ENCODE measurements at regions not wholly inside any gene's neighbourhood (a gene's known extent, or its start where the extent isn't known, plus 50 kb on each side); places are given as distances from the start of the nearest gene placed in this dataset.

DNA sequence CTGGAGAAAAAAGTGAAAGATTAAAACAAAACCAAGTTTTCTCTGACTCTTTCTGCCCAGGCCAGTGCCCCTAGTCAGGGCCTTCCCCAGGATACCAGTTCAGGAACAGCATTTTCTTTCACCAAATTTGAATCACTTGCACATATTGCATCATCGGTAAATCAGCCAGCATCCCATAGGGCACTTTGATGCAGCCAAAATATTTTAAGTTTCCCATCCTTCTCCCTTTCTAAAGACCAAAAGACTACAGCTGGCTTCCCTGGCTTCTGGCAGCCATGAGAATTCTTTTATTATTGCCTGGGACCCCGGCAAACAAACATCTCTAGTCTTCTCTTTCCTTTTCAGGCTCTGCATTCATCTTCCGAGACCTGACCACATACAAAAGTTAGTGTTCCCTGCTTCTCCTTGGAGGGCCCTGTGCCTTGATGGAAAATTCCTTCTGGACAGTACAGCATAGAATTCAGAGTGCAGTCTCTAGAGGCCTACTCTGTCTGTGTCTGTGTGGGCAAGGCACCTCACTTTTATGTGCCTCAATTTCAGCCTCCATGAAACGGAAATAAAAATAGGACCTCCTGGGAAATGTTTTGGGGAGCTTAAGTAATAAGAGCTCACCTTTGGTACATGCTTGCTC, 348.0 kb downstream of the VPS13C start:
- H3K4me1 Mint-ChIP-seq = no peaks in the 10 kb centered on the region
- H3K27me3 Mint-ChIP-seq = peaks cover 3% of the 10 kb centered on the region
- H3K9me3 Mint-ChIP-seq = peaks cover 5% of the 10 kb centered on the region
- H3K4me3 Mint-ChIP-seq = no peak overlapping the region
- H3K36me3 Mint-ChIP-seq = no peaks in the 10 kb centered on the region
- no peak overlapping the region for H3K27ac Mint-ChIP-seq

DNA sequence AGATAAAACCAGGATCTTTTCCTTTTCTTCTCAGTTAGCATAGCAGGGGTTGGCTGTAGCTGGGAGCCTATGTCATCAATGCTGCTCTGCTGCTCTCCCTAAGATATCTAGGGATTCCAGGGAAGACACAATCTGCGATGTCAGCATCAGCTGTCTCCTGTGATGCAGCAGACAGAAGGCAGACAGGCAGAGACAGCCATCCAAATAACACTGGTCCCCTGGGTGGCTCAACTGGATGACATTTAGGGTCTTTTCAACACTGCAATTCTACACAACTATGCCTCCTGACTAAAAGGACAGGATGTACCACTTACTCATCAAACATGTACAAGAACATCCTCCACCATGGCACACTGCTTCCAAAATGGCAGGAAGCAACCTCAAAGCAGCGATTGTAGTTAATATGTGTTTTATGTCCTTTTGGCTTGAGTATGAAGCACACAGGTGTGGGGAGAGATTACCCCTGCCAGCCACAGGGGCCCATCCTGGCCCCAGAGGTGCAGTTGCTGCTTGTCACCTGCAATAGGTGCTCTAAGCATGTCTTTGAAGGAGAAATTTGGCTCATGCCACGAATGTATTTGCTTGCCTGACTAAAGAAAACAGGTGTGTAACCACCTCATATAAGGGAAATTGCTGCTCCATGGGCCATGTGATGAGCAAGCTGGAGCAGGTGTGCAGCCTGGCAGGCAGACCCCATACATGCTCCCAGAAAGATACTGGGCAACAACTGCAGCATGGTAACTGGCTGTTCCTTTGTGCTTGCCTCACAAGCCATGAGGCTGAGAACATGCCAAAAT, 357.8 kb downstream of the VPS13C start:
- no peak overlapping the region for H3K4me3 Mint-ChIP-seq
- H3K36me3 Mint-ChIP-seq = no peaks in the 10 kb centered on the region
- H3K27ac Mint-ChIP-seq = no peak overlapping the region
- peaks cover 5% of the 10 kb centered on the region for H3K27me3 Mint-ChIP-seq
- H3K4me1 Mint-ChIP-seq = no peaks in the 10 kb centered on the region
- H3K9me3 Mint-ChIP-seq = no peaks in the 10 kb centered on the region

DNA sequence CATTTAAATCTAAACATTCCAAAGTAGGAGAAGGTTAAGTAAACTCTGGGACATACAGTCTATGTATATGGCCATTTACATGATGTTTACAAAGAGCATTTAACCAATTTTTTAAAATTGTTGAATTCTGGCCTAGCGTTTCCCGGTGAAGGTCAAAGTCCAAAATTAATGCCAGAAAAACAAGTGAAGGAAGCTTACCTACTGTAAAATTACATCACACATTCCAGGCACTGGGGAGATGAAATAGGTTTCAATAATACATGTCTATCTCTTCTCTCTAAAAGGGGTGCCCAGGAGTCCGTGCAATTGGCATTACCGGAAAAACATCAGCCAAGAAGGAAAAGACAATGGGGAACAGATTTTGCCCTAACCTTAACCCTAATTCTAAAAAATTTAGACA, 358.8 kb downstream of the VPS13C start:
- H3K4me1 Mint-ChIP-seq = no peaks in the 10 kb centered on the region
- H3K27me3 Mint-ChIP-seq = peaks cover 9% of the 10 kb centered on the region
- no peak overlapping the region for H3K27ac Mint-ChIP-seq
- H3K9me3 Mint-ChIP-seq = no peaks in the 10 kb centered on the region
- H3K4me3 Mint-ChIP-seq = no peak overlapping the region
- H3K36me3 Mint-ChIP-seq = no peaks in the 10 kb centered on the region

DNA sequence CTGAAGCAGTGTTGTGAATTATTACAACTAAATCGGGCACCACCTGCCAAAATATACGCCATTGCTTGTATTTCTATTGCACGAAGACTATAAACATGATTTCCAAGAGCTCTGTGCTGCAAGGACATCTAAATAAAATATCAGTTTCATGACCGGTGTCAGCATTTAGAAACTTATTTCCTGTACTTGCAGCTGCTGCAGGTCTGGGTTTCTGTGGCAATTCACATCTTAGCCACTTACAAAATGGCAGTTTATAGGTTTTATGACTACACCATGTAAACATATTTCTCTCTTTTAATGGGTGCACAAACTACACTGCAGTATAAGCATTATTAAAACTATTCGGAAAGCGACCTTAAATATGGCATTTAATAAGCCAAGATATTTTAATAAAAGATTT, 359.4 kb downstream of the VPS13C start:
- Mint-ChIP-seq H3K9me3 (no peaks in the 10 kb centered on the region), H3K4me3 (no peak overlapping the region), H3K27me3 (peaks cover 10% of the 10 kb centered on the region), H3K36me3 (no peaks in the 10 kb centered on the region), H3K4me1 (no peaks in the 10 kb centered on the region), H3K27ac (no peak overlapping the region)

DNA sequence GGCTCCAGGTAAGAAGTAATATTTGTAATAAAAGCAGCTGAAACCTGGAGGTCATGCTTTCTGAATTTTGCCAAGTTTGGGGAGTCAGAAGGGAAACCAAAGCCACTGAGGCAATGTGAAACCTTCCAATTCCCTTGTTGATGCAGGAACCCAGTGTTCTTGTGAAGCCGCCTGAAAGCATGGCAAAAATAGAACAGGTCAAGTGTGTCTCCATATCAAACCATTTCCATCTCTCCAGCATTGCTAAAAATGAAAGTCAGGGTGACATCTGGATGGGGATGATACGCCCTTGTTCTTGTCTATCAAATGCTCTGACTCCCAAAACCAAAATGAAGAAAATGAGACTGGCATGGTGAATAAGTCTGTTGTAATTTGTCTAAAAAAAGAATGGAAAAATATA, 362.5 kb downstream of the VPS13C start:
- H3K4me3 Mint-ChIP-seq = no peak overlapping the region
- H3K27ac Mint-ChIP-seq = no peak overlapping the region
- H3K27me3 Mint-ChIP-seq = peaks cover 17% of the 10 kb centered on the region
- H3K36me3 Mint-ChIP-seq = no peaks in the 10 kb centered on the region
- no peaks in the 10 kb centered on the region for H3K9me3 Mint-ChIP-seq
- no peaks in the 10 kb centered on the region for H3K4me1 Mint-ChIP-seq

DNA sequence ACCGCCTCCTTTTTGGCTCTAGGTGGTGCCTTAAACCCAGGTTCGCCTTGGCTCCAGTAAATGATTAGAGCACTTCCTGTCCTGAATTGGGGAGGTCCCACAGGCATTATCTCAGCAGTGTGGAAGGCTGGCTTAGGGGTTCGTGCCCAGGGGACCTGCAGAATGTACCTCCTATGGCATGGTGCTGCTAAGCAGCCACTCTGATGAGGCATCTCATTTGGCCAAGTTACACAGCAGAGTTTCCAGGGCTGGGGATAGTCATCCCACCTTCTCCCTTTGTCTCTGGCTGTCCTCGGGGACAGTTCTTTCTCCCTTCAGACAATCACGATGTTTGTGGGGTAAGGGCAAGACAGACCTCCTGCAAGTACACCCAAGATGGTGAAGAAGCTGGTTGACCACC, 371.2 kb downstream of the VPS13C start:
- Mint-ChIP-seq H3K9me3 (no peaks in the 10 kb centered on the region), H3K27me3 (peaks cover 3% of the 10 kb centered on the region), H3K27ac (no peak overlapping the region), H3K4me3 (no peak overlapping the region), H3K36me3 (no peaks in the 10 kb centered on the region), H3K4me1 (no peaks in the 10 kb centered on the region)

DNA sequence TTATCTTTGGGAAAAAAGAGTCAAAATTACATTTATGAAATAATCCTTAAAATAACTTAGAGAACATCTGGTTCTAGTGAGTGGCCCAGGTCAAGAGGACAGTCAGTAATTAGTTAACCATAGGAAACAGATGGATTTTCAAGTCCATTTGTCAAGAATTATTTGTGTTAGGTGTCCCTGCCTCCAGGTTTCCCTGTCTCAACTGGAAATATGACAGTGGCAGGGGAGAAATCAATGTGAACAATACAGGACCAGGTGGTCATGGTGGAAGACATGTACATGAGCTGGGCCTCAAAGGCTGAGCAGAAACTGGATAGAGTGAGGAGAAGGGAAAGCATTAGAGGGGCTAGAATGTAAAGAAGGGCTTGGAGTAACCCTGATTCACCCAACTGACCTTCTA, 372.6 kb downstream of the VPS13C start:
- no peak overlapping the region for H3K27ac Mint-ChIP-seq
- H3K9me3 Mint-ChIP-seq = no peaks in the 10 kb centered on the region
- no peaks in the 10 kb centered on the region for H3K4me1 Mint-ChIP-seq
- H3K27me3 Mint-ChIP-seq = peaks cover 3% of the 10 kb centered on the region
- H3K4me3 Mint-ChIP-seq = no peak overlapping the region
- no peaks in the 10 kb centered on the region for H3K36me3 Mint-ChIP-seq

DNA sequence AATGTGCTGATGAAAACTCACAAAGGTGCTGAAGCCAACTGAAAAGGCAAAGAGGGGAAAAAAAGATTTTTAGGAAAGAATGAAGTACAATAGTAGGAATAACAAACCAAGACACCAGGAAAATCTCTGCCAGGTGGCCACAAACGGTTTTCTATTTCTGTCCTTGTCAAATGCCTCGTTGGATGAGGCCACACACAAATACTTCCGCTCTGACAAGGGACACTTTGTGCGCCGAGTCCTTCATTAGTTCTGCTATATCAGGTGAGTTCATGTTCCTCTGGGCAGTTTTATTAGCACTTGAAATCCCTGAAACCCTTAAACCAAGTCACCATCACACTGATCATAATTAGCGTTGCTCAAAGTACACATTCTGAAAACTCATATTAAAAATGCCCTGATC, 373.1 kb downstream of the VPS13C start:
- Mint-ChIP-seq H3K4me1 (no peaks in the 10 kb centered on the region), H3K27me3 (peaks cover 3% of the 10 kb centered on the region), H3K9me3 (no peaks in the 10 kb centered on the region), H3K4me3 (no peak overlapping the region), H3K27ac (no peak overlapping the region), H3K36me3 (no peaks in the 10 kb centered on the region)

DNA sequence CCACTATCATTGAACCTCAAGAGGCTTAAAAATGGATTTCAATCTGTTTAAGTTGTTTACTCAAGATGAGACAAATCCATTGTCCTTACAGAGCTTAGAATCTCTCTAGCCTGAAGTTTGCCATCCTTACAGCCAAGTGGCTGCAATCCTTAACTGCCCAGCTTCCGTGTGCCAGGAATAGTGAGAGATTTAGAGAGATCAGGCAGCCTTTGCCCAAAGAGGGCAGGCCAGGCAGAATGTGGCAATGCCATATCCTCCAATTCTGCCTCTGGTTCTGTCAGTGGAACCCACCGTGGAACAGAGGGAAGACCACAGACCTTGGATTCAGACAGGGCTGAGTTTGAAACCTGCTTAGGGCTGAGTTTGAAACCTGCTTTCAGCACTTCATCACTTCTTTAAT, 374.3 kb downstream of the VPS13C start:
- H3K4me1 Mint-ChIP-seq = no peaks in the 10 kb centered on the region
- H3K36me3 Mint-ChIP-seq = no peaks in the 10 kb centered on the region
- no peaks in the 10 kb centered on the region for H3K9me3 Mint-ChIP-seq
- no peak overlapping the region for H3K27ac Mint-ChIP-seq
- peaks cover 7% of the 10 kb centered on the region for H3K27me3 Mint-ChIP-seq
- H3K4me3 Mint-ChIP-seq = no peak overlapping the region

DNA sequence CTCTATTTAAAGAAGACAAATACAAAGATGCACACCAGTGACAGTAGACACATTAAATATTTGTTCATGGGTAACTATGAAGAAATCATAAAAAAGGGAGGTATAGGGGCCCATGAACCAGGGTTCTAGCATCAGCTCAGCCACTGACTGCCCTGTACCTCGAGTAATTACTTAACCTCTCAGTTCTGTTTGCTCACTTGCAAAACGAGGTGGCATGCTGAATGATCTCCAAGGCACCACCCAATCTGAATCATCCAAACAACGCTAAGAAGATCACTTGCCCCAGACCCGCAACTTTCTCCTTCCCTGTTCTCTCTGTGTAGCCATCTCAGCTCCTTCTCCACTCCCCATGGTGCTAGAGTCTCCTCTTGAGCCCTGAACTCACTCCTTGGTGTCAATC, 374.7 kb downstream of the VPS13C start:
- peaks cover 9% of the 10 kb centered on the region for H3K27me3 Mint-ChIP-seq
- H3K4me3 Mint-ChIP-seq = no peak overlapping the region
- H3K27ac Mint-ChIP-seq = no peak overlapping the region
- no peaks in the 10 kb centered on the region for H3K9me3 Mint-ChIP-seq
- no peaks in the 10 kb centered on the region for H3K4me1 Mint-ChIP-seq
- H3K36me3 Mint-ChIP-seq = no peaks in the 10 kb centered on the region

DNA sequence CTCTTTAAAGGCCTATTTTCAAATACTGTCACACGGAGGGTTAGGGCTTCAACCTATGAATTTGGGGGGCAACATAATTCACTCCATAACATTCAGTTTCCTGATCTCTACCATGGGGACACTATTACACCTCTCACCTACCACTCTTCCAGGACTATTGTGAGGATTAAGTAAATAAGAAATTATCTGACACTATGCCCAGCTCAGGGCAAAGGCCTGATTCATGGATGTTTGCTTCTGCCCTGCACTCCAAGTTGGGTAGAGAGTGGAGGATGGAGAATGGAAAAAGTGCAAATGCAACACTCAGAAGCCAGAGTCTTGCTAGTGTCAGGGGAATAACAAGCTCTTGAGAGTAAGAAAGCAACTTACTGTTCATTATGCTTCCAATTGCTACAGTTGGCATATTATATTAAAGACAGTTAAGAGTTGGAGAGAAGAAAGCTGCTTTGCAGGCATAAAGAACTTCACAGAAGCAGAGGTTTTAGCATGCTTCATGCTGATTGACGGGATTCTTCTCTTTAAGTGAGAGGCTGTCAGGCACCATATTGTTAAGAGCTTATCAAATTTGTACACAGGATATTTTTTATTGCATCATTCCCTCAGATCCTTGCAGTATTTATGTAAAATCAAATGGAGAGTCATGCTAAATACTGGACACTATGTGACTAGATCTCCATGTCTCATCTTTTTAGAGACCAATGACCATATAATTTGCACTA, 375.3 kb downstream of the VPS13C start:
- peaks cover 14% of the 10 kb centered on the region for H3K27me3 Mint-ChIP-seq
- no peak overlapping the region for H3K4me3 Mint-ChIP-seq
- H3K4me1 Mint-ChIP-seq = no peaks in the 10 kb centered on the region
- H3K9me3 Mint-ChIP-seq = no peaks in the 10 kb centered on the region
- no peak overlapping the region for H3K27ac Mint-ChIP-seq
- H3K36me3 Mint-ChIP-seq = no peaks in the 10 kb centered on the region

DNA sequence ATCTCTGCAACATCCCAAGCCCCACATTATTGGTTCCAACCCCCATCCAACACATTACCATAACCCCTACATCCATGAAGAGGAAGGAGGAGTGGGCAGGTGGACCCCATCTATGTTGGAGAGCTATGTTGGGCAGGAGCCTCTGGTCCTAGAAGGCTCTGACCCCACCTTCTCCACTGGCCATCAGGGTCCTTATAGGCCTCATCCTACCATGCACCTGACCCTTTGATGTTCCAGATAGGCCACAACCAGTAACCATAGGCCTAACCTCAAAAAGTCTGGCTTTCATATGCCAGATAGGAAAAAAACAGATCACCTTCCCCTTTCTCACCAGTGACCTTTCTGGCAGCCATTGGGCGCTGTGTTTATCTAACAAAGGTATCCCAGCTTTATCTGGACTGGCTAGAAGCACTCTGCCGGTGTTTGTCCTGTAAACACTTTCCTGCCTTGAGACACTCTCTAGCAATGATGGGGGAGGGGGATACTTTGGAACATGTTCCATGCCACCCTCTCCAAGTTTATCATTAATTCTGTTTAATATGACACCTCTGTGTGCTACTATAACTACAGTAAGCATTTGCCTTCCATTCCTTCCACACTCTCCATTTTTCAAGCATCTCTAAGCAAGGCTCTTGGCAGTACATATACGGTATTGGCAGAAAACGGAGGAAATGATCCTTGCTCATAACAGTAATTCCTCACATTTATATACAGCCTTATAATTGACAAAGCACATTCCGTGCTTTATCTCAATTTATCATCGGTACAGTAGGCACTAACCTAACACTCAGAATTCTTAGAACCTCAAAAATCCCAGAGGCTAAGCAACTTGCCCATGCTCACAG, 377.1 kb downstream of the VPS13C start:
- no peak overlapping the region for H3K4me3 Mint-ChIP-seq
- H3K27me3 Mint-ChIP-seq = peaks cover 16% of the 10 kb centered on the region
- peaks cover 4% of the 10 kb centered on the region for H3K9me3 Mint-ChIP-seq
- H3K4me1 Mint-ChIP-seq = no peaks in the 10 kb centered on the region
- peaks cover 1% of the 10 kb centered on the region for H3K36me3 Mint-ChIP-seq
- H3K27ac Mint-ChIP-seq = no peak overlapping the region

DNA sequence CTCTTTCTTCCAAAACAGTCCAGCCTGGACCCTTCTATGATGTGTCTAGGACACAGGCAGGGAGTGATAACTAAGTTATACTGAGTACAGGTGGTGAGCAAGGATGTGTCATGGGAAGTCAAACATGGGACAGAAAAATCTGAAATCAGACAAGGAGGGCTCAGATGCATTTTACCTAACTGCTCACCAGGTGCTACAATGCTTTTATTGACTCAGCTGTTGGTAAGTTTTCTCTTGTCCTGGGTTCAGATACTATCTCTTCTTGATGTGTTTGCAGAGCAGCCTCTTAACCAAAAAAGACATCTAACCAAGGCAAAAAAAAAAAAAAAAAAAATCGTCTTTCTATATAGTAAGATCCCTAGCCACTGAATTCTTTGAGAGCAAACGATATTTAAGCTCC, 378.6 kb downstream of the VPS13C start:
- Mint-ChIP-seq H3K4me1 (no peaks in the 10 kb centered on the region), H3K27me3 (peaks cover 16% of the 10 kb centered on the region), H3K9me3 (peaks cover 7% of the 10 kb centered on the region), H3K4me3 (no peak overlapping the region), H3K27ac (no peak overlapping the region), H3K36me3 (peaks cover 2% of the 10 kb centered on the region)

DNA sequence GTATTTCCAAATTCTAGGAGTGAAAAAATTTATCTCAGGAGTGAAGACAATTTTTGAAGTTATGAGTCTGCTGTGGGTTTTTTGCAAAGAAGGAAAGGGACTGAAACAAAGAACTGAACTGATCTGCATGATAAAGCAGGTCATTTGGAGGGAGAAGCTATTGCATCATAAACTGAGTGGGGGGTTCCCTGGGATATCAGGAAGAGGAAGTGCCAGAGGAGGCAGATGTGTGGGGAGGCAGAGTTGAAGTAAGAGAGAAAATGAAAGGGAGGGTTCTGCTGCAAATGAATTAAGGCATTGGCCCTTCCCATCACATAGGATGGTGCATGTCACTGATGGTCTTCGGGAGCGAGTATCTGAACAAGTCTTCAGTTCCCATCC, 379.2 kb downstream of the VPS13C start:
- Mint-ChIP-seq H3K27ac (no peak overlapping the region), H3K27me3 (peaks cover 16% of the 10 kb centered on the region), H3K36me3 (peaks cover 2% of the 10 kb centered on the region), H3K4me1 (no peaks in the 10 kb centered on the region), H3K9me3 (peaks cover 7% of the 10 kb centered on the region), H3K4me3 (no peak overlapping the region)

DNA sequence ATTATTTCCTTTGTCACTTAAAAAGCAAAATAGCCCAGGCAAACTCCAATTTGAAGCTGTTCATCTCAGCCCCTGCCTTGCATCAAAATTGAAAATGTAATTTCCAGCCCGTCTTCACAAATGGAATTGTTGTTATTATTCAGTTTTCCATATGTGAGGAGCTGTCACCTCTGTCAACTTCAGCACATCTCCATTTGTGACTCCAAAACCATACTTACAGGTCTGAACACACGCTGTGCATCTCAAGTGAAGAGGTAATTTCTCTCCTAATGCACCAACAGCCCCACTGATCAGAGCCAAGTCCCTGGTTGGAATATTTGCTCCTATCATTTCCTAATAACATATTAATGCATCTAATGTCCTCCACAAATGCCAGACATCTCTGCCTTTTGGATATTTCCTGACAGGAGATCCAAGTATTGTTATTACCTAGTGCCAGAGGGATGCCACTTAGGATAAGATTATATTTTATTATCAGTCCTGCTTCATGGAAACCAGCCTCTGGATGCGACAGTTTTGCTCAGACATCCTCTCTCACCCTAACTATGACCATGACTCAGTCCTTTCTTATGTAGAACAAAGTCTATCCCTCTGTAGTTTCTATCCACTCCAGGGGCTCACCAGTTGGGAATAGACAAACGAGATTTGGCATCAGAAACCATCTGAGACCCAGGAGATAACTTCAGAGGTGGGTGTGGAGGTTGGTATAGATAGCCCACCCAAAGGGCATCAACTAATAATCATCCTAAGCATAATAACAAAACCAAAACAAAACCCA, 379.8 kb downstream of the VPS13C start:
- Mint-ChIP-seq H3K4me1 (no peaks in the 10 kb centered on the region), H3K4me3 (no peak overlapping the region), H3K36me3 (peaks cover 2% of the 10 kb centered on the region), H3K9me3 (peaks cover 7% of the 10 kb centered on the region), H3K27ac (no peak overlapping the region), H3K27me3 (peaks cover 16% of the 10 kb centered on the region)
